ENCODE measurements at regions not wholly inside any gene's neighbourhood (a gene's known extent, or its start where the extent isn't known, plus 50 kb on each side); places are given as distances from the start of the nearest gene placed in this dataset.
"Not testable (repeated sequence)": the region's sequence is repeated elsewhere in the genome, so short reads cannot be mapped to it uniquely, and the experiment has no call there.

DNA sequence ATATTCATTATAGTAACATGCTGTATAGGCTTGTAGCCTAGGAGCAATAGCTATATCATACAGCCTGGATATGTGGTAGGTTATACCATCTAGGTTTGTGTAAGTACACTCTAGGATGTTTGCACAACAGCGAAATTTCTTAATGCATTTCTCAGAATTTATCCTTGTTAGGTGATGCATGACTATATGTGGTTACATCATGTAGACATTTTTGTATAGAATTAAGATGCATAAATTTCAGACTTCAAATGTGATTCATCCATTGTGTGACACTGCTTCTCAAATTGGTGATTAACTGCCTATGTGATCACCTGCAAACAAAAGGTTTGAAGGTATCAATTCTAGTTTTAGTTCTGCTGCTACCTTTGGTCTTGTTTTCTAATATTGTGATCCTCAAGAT is 1787.0 kb upstream of the PIK3C3 start:
- no peak for DNase-seq

DNA sequence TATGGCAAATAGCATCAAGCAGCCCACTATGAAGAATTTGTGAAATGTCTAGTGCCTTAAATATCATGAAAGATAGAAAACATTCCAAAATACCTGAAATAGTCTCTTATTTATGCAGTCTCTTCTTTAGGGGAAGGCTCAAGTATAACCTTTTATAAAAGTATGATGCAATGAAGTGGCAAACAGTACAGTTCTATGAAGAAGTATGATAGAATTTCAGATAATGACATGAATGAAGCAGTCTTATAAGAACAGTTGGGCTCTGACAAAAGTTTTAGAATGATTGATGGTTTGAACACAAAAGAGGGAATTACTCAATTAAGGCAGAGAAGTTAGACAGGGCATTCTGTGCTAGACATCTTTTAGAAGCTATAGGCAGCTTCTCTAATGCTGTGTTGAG is 1791.8 kb upstream of the PIK3C3 start:
- no peak for DNase-seq

DNA sequence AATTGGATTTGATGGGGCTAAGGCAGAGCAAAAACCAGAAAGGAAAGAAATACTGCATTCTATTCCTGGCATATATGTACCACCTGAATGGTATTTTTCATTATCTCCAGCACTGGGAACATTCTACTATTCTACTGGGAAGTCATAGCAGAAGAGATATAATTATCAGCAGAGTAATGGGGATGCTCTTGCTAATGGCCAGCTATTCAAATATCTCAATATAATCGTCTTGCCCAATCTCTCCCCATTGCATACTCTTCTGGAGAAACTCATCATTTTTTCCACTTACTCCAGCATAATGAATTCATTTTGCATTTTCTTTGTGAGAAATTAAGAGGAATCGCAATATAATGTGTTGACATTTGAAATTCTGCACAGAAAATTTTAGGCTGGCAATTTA is 1794.7 kb upstream of the PIK3C3 start:
- no peak for DNase-seq

DNA sequence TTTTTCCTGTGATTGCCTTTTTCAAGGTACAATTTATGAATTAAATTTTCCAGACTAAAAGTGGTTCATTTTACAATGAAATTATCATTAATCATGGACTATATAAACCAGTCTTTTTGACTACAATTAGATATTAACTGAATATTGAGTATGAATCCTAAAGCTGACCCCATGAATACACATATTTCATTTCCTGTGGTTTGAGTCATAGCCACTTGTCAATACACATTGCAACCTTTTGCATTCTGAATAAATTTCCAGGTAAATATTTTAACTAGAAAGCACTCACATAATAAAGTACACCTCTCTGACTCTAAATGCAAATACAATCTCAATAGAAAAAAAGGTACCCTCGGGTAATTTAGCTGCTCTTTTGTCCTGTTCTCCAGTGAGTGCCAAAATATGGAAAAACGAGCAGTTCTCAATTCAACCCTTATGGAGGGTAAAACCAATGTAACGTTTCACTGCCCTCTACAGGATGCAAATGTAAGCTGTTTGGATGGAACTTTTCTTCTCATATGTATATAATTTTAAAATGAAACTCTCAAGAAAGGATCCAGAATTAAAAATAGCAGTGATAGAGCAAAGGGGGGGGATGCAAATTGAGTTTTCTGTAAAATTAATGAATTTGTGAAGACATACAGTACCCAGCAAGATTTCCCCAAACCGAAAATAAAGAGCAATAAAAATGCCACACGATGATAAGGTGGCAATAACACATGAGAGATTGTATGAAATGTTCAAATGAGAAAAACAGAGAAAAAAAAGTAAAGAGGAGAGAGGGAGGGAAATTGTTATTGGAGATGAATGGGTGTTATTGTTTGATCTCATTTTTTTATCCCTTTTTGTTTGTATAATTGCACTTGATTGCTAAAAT is 1795.7 kb upstream of the PIK3C3 start:
- peak; percentile 14 for DNase-seq

DNA sequence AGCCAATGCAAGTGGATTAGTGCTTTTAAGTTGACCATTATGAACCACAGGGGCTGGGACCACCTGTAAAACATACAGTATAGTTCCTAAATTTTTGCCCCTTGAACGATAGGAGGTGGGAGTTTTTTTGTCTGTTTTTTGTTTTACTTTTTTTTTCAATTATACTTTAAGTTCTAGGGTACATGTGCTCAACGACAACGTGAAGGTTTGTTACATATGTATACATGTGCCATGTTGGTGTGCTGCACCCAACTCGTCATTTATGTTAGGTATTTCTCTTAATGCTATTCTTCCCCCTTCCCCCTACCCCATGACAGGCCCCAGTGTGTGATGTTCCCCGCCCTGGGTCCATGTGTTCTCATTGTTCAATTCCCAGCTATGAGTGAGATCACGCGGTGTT is 1797.9 kb upstream of the PIK3C3 start:
- no peak for DNase-seq

DNA sequence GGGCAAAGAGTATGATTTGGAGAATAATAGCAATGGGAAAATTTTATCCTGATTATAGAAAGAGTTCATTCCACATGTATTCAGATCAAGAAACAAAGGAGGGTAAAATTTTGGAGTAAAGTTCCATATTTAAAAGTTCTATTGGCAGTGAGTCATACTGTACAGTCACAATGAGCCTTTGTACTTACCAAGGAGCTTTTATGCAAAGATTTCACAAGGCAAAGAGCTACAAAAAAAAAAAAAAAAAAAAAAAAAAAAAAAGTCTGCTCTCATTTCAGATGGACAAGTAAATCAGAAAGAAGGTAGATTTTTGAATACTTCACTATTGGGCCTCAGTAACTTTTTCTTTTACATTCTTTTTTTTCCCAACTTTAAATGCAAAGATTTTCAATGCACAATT is 1802.2 kb upstream of the PIK3C3 start:
- no peak for DNase-seq

DNA sequence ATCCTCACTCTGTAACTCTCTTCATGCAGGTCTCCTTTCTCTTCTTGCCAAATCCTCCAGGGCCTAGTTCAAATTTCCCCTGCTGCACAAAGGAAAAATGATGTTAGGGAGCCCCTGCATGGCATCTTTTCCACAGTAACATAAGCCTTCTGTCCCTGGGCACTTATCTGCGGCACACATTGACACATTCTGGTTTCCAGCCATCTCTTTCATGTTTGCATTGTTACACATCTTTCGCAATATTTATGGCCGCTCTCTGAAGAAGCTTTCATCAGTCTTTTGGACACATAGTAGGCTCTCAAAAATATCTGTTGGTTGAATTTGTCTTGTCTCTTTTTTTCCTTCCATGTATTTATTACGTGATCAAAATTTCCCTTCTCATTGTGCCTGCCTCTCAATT is 1806.1 kb upstream of the PIK3C3 start:
- no peak for DNase-seq

DNA sequence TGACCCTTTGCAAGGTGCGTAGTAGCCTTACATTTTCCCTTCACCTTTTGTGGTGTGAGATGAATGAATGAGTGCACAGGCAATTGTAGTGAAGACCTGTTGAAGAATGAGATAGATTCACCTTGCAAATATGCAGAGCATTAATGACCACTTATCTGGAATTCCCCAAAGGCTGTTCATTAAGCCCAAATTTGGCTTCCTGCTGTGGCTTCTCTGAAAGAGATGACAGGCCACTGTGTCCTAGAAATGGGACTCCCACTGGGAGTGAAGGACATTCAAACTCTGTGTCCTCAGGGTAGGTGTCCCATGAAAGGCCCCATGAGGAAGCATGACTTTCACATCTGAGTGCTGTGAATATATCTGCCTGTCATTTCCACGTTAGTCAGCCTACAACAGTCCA is 1821.8 kb upstream of the PIK3C3 start:
- no peak for DNase-seq

DNA sequence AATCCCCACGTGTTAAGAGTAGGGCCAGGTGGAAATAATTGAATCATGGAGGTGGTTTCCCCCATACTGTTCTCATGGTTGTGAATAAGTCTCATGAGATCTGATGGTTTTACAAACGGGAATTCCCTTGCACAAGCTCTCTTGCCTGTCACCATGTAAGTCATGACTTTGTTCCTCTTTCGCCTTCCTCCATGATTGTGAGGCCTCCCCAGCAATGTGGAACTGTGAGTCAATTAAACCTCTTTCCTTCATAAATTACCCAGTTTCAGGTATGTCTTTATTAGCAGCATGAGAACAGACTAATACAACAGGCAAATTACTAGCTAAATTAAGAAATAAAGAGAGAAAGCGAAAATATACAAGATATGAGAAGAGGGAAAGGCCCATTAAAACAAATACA is 1822.6 kb upstream of the PIK3C3 start:
- DNase-seq, result not testable (repeated sequence)

DNA sequence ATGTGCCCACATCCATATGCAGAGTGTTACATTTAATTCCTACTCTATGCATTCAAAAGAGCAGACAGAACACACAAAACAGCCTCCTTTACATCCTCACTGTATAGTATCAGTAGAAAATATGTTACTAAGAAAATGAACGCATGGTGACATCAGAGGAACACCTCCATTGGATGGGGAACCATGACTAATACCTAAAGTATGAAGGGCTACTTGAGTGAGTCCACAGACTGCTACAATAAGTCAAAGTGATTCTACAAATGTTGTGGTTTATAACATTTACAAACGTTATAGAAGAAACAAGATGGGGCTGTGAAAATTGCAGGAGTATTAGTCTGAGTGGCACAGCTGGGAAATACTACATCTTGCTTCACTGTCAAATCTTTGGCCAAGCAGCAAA is 1830.9 kb upstream of the PIK3C3 start:
- peak; percentile 67 for DNase-seq

DNA sequence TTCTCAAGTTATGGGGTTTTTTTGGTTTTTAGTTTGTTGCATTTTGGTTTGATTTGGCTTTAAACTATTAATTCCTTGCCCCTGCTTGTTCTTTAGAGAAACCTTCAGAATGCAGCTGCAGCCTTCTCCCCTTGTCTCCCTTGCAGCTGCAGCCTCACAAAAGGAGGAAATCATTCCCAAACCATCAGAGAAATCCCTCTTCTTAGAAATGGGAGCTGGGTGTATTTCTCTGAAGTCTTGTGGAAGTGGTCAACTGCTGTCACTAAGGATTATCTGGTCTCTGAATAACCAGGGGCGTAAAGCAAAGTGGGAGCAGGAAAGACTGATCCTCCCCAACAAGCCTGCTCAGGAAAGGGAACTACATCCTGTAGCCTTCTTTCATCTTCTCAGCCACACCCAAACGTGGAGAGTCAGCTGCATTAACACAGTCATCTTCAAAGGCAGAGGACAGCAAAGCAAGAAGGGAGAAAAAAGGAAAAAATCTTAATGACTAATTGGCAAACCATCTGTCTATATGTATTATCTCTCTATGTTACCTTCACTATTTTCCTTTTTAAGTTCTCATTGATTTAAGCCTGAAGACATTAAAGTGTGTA is 1834.1 kb upstream of the PIK3C3 start:
- DNase-seq, result no peak

DNA sequence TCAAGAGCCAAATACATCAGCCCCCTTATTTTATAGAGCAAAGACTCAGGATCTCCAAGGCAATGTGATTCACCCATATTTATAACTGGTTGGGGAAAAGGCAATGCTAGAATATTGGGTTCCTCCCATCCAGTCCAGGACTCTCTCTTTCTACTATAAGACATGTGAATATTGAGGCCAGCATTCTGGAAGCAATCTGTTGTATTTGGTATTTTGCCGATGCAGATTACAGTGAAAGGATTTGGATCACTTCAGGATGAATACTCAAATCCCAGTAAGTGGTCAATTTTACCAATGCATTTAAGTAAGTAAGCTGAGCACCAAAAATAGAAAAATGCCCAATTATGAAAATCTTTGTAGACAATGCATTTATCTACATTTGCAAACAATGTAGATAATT is 1834.7 kb upstream of the PIK3C3 start:
- no peak for DNase-seq

DNA sequence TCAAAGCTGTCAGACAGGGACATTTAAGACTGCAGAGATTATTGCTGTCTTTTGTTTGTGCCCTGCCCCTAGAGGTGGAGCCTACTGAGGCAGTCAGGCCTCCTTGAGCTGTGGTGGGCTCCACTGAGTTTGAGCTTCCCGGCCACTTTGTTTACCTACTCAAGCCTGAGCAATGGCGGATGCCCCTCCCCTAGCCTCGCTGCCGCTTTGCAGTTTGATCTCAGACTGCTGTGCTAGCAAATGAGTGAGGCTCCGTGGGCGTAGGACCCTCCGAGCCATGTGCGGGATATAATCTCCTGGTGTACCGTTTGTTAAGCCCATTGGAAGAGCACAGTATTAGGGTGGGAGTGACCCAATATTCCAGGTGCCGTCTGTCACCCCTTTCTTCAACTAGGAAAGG is 1835.5 kb upstream of the PIK3C3 start:
- not testable (repeated sequence) for DNase-seq

DNA sequence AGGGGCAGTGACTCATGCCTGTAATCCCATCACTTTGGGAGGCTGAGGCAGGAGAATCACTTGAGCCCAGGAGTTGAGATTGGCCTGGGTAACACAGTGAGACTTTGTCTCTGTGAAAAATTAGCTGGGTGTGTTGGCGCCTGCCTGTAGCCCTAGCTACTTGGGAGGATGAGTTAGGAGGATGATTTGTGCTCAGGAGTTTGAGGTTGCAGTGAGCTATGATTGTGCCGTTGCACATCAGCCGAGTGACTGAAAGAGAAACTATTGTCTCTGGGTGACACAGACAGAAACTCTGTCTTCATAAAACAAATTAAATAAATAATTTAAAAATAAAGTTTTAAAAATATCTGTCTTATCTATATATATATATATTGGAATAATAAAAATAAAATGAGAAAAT is 1844.6 kb upstream of the PIK3C3 start:
- DNase-seq, result no peak

DNA sequence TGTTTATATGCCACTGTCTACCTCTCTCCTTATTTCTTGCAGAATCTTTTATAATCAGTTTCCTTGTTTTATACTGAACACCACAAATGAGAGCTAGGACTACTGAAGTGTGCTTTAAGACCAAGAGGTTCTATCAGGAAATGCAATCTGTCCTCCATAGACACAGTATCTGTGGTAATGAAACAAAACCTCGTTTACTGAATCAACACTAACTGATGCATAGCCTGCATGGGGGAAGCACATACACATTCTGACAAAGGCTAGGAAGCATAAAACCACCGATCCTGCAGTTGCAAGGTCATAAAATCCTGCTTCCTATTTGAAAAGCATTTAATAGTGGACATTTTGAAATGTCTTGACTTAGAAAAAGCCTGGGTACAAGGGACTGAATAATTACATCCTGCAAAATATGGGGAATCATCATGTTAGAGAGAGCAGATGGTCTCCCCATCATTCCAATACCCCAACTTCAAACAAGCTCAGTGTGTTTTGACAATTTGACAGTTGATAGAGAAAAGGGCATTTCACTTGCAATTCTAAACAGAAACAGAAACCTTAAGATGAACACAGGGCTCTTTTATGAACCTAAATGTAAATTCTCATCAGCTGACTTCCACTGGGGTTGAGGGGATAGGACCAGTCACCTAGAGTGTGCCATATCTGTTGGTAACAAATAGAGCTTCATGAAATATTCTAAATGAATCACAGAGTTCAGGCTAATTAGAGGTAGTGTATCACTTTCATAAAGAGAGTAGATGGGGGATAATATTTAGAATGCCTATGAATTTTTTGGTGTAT is 1845.6 kb upstream of the PIK3C3 start:
- no peak for DNase-seq

DNA sequence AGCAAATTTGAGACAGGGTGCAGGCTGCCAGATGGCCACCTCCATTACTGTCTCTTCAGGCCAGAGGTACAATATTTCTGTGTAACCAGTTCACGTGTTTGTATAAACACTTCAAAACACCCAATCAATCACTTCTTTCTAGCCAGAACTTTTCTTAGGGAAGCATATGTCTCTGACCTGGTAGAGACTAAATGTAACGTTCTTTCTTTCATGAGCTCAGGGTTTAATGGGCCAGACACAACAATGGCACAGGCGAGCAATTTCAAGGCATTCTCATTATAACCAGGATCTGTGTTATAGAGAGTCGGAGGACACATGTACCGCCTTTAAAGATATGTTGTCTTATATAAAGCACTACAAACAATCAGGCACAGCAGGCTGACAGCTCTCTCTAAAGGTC is 1846.4 kb upstream of the PIK3C3 start:
- no peak for DNase-seq

DNA sequence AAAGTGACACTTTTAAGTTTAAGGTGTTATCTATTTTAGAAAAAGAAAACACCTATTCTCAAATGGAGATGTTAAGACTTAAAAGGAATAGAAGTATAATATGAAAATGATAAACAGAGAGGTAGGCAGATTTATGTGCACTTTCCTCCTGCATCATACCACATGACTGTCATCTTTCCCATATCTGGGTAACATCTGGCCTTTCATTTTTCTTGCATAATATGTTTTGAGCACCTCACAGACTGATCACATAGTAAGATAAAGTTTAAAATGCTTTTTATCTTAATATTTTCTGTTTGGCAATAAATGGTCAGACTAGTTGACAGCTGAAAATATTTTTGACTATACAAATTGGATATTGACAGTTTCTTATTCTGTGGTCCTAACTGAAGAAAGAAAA is 1852.1 kb upstream of the PIK3C3 start:
- no peak for DNase-seq

DNA sequence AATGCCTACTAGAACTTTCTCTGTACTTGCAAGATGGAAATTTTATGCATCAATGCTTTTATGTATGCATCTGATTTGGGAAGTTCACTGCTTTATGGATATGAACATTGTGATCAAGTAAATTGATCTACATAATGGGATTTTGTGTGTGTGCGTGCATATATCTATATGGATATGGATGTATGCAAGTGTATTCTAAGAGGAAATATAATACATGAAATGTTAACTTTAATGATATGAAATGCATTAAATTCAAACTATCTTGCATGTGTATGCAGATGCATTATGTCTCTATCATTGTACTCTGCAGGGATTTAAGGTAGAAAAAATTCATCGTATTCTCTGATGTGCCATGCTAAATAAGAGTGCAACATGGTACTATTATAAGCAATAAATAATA is 1855.4 kb upstream of the PIK3C3 start:
- no peak for DNase-seq

DNA sequence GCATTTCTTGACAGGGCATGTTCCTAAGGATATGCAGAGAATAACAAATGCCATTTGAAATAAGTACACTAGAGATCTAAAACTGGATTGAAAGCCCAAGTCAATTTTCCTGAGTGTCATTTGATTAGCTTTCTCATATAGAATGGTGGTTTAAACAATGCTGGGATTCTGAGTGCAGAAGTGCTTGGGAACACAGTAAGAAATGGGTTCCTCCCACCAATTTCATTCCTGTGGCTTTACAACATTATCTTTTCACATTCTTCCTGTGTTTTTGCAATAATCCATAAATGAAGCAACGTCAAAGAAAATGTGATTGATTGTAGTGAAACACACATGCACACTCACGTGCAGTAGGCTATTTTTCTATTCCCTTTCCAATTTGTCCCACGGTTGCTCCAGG is 1858.4 kb upstream of the PIK3C3 start:
- peak; percentile 1 for DNase-seq

DNA sequence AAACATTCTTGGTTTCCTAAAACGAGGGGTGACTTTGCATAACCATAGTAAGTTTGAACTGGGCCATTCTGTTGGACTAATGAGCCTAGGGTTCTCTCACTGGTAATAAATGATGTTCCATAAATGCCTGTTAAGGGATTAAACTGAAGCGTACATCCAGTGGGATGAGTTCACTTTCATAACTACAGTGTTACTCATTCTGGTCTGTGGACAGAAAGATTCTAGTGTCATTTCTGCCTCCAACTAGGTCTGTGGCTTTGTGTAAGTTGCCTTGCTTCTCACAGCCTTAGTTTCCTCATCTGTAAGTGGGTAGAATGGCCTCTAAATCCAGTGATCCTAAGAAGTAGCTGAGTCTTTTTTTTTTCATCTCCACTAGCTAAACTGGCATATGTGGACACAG is 1860.6 kb upstream of the PIK3C3 start:
- no peak for DNase-seq

DNA sequence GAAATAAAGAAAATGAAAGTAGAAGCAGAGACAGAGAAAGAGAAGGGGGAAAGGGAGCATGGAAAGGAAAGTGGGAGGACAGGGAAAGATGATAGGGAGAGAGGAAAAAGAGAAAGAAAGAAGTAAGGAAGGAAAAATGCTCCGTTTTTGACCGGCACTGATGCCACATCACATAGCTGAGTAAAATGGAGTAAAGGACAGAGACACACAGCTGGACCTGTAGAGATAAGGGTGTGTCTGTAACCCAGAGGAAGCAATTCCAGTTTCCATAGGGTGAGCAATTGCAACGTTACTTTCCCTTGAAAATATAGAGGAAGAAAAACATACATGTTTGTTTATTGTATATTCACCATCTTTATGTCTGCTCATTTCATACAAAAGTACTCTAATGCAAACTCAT is 1866.9 kb upstream of the PIK3C3 start:
- no peak for DNase-seq

DNA sequence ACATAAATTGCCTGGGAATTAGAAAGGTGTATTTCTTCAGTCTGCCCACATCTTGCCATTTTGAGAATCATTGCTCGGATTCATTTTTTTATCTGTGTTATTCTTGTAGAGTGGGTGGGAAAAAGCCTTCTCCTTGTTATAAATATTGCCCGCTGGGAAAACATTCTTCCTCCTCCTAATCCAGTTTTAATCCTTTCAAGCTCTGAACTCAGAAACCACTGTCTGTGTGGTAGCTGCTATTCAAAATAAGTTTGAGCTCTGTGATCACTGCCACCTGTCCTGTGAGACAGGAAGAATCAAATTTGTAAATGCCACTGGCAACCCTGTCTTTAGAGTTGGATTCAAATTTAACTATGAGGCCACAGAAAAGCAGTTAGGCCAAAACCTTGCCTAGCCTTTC is 1875.2 kb upstream of the PIK3C3 start:
- DNase-seq, result no peak

DNA sequence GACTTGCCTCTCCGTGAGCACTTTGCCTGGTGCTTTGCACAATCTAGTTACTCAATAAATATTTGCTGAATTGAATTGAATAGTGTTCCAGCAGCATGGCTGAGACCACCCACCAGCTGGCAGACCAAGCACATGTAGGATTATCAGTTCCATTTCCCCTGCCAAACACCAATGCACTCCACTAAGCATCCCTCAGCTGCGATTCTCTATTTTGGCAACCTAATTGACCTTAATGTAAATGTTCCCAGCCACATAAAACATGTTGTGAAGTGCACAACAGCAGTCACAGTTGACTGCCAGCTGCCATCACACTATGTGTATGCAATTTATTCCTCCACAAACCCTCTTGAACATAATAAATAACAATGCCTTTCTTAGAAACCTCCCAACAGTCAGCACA is 1879.4 kb upstream of the PIK3C3 start:
- DNase-seq, result no peak

DNA sequence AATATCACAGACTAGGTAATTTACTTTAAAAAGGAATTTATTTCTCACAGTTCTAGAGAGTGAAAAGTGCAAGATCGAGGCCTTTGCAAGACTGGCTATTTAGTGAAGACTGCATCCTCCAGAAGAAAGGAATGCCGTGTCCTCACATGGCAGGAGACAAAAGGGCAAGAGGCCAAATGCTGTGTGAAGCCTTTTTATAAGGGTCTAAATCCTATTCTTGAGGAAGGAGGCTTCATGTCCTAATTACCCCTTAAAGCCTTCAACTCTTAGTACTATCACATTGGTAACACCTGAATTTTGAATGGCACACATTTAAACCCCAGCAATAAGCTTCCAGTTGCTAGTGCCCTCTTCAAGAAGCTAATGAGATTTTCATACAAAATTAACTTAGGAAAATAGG is 1882.3 kb upstream of the PIK3C3 start:
- no peak for DNase-seq
